ENCODE measurements at regions not wholly inside any gene's neighbourhood (a gene's known extent, or its start where the extent isn't known, plus 50 kb on each side); places are given as distances from the start of the nearest gene placed in this dataset.

DNA sequence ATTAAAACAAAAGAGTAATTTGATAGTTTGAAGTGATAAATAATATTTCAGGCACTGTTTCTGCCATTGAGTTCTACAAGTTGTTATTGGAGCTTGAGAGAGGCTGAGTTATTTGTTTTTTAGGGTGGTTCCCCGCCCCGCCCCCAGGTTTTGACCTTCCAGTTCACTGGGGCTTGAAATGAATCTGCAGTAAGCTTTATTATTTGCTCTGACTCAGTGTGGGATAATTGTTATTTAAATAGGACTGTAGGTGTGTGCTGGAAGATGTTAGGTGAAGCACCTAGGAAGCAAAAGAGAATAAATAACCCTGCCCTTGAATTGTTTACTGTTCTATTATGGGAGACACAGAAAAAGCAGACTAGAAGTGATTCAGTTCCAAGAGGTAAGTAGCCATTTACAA is 81.2 kb upstream of the KCNIP4 start:
- Histone ChIP-seq H3K4me2 (ENCODE audit: low read length) (no peak overlapping the region), H3K36me3 (ENCODE audit: insufficient read depth, low read length) (no peaks in the 10 kb centered on the region), H3K9me2 (ENCODE audit: insufficient read depth, low read length) (no peaks in the 10 kb centered on the region), H4K20me1 (ENCODE audit: insufficient read depth, low read length) (no peaks in the 10 kb centered on the region), H3K9me3 (ENCODE audit: low read length) (no peaks in the 10 kb centered on the region), H3K4me3 (ENCODE audit: low read depth, low read length, poor library complexity, severe bottlenecking) (no peak overlapping the region), H3K79me2 (ENCODE audit: insufficient read depth, low read depth, low read length) (no peaks in the 10 kb centered on the region), H3K27ac (ENCODE audit: low read depth, low read length, poor library complexity, severe bottlenecking) (no peak overlapping the region), H2AFZ (ENCODE audit: low read length) (no peak overlapping the region), H3K4me1 (ENCODE audit: insufficient read depth, low read length, poor library complexity, severe bottlenecking) (no peaks in the 10 kb centered on the region)
- TF ChIP-seq EZH2phosphoT487 (IDR thresholded peaks at IDR 0.05; ENCODE audit: borderline replicate concordance, low read depth, low read length): no peak
- TF ChIP-seq, protein P1, sequence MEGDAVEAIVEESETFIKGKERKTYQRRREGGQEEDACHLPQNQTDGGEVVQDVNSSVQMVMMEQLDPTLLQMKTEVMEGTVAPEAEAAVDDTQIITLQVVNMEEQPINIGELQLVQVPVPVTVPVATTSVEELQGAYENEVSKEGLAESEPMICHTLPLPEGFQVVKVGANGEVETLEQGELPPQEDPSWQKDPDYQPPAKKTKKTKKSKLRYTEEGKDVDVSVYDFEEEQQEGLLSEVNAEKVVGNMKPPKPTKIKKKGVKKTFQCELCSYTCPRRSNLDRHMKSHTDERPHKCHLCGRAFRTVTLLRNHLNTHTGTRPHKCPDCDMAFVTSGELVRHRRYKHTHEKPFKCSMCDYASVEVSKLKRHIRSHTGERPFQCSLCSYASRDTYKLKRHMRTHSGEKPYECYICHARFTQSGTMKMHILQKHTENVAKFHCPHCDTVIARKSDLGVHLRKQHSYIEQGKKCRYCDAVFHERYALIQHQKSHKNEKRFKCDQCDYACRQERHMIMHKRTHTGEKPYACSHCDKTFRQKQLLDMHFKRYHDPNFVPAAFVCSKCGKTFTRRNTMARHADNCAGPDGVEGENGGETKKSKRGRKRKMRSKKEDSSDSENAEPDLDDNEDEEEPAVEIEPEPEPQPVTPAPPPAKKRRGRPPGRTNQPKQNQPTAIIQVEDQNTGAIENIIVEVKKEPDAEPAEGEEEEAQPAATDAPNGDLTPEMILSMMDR (conservative IDR thresholded peaks at IDR 0.05; ENCODE audit: low read length): no peak
- POLR2A ChIA-PET: interaction anchor here (1.1 kb wide), 1 partner anchor 21 kb away, joined by 3 read pairs; no protein-coding TSS in a partner anchor
- no peak for DNase-seq (ENCODE audit: low spot score)
- intact Hi-C loops (cut with micrococcal nuclease; ENCODE audit: unreplicated experiment): no loop called here
- CTCF ChIA-PET (ENCODE audit: unreplicated experiment): no interaction called here
- no TSS peak for BruUV-seq (replicated peaks)

DNA sequence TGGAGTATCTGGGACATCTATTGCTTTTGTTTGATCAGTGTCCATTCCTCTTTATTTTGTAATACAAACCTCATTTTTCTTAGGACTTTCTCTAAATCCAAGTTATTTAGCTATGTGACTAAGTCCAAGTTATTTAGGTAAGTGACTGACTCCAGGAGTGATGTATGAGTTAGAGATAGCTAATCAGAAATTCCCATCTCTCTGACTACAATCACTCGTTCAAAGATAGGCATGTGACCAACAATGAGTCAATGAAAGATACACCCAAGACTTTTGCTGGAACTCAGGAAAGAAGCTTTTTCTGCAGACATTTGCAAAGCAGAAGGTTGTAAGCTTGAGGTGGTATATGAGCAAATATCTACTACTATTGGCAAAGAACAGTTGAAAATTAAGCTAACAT is 72.5 kb upstream of the KCNIP4 start:
- no peak for DNase-seq (ENCODE audit: low spot score)
- Histone ChIP-seq H3K4me3 (ENCODE audit: low read depth, low read length, poor library complexity, severe bottlenecking) (no peak overlapping the region), H3K79me2 (ENCODE audit: insufficient read depth, low read depth, low read length) (no peaks in the 10 kb centered on the region), H3K36me3 (ENCODE audit: insufficient read depth, low read length) (no peaks in the 10 kb centered on the region), H3K4me1 (ENCODE audit: insufficient read depth, low read length, poor library complexity, severe bottlenecking) (no peaks in the 10 kb centered on the region), H2AFZ (ENCODE audit: low read length) (no peak overlapping the region), H4K20me1 (ENCODE audit: insufficient read depth, low read length) (no peaks in the 10 kb centered on the region), H3K4me2 (ENCODE audit: low read length) (no peak overlapping the region), H3K9me2 (ENCODE audit: insufficient read depth, low read length) (no peaks in the 10 kb centered on the region), H3K9me3 (ENCODE audit: low read length) (no peaks in the 10 kb centered on the region), H3K27ac (ENCODE audit: low read depth, low read length, poor library complexity, severe bottlenecking) (no peak overlapping the region)
- TF ChIP-seq EZH2phosphoT487 (IDR thresholded peaks at IDR 0.05; ENCODE audit: borderline replicate concordance, low read depth, low read length): no peak
- TF ChIP-seq, protein P1 (conservative IDR thresholded peaks at IDR 0.05; ENCODE audit: low read length): no peak
- intact Hi-C loops (cut with micrococcal nuclease; ENCODE audit: unreplicated experiment): no loop called here
- ChIA-PET CTCF (ENCODE audit: unreplicated experiment) (no interaction called here), POLR2A (no interaction called here)
- no TSS peak for BruUV-seq (replicated peaks)

DNA sequence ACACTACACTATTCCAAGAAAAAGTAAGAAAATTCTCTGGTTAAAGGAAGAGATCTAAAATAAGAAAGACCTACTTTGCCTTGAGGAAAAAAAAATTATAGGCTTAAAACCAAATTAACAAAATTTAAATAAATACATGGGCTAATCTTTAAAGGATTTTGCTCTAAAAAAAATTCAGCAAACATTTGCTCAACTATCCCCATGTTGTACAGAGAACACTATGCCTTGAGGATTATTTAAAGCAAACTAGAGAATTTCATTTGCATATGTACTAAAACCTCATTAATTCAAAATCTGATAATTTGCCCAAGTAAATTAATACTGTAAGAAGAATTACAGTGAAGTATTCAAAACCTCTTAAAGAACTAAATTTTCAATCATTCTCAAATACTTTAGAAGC is 71.6 kb upstream of the KCNIP4 start:
- no TSS peak for BruUV-seq (replicated peaks)
- ChIA-PET CTCF (ENCODE audit: unreplicated experiment) (no interaction called here), POLR2A (no interaction called here)
- H3K9me3 ChIP-seq (ENCODE audit: low read length): no peaks in the 10 kb centered on the region
- H3K4me1 ChIP-seq (ENCODE audit: insufficient read depth, low read length, poor library complexity, severe bottlenecking): no peaks in the 10 kb centered on the region
- intact Hi-C loops (cut with micrococcal nuclease; ENCODE audit: unreplicated experiment): no loop called here
- H3K27ac ChIP-seq (ENCODE audit: low read depth, low read length, poor library complexity, severe bottlenecking): no peak overlapping the region
- H3K4me2 ChIP-seq (ENCODE audit: low read length): no peak overlapping the region
- H3K36me3 ChIP-seq (ENCODE audit: insufficient read depth, low read length): no peaks in the 10 kb centered on the region
- H2AFZ ChIP-seq (ENCODE audit: low read length): no peak overlapping the region
- no peak for DNase-seq (ENCODE audit: low spot score)
- no peaks in the 10 kb centered on the region for H3K9me2 ChIP-seq (ENCODE audit: insufficient read depth, low read length)
- no peaks in the 10 kb centered on the region for H4K20me1 ChIP-seq (ENCODE audit: insufficient read depth, low read length)
- H3K79me2 ChIP-seq (ENCODE audit: insufficient read depth, low read depth, low read length): no peaks in the 10 kb centered on the region
- TF ChIP-seq, protein P1 (conservative IDR thresholded peaks at IDR 0.05; ENCODE audit: low read length): no peak
- no peak for TF ChIP-seq EZH2phosphoT487 (IDR thresholded peaks at IDR 0.05; ENCODE audit: borderline replicate concordance, low read depth, low read length)
- H3K4me3 ChIP-seq (ENCODE audit: low read depth, low read length, poor library complexity, severe bottlenecking): no peak overlapping the region
